ENCODE measurements at regions not wholly inside any gene's neighbourhood (a gene's known extent, or its start where the extent isn't known, plus 50 kb on each side); places are given as distances from the start of the nearest gene placed in this dataset.
"Not testable (repeated sequence)": the region's sequence is repeated elsewhere in the genome, so short reads cannot be mapped to it uniquely, and the experiment has no call there.

DNA sequence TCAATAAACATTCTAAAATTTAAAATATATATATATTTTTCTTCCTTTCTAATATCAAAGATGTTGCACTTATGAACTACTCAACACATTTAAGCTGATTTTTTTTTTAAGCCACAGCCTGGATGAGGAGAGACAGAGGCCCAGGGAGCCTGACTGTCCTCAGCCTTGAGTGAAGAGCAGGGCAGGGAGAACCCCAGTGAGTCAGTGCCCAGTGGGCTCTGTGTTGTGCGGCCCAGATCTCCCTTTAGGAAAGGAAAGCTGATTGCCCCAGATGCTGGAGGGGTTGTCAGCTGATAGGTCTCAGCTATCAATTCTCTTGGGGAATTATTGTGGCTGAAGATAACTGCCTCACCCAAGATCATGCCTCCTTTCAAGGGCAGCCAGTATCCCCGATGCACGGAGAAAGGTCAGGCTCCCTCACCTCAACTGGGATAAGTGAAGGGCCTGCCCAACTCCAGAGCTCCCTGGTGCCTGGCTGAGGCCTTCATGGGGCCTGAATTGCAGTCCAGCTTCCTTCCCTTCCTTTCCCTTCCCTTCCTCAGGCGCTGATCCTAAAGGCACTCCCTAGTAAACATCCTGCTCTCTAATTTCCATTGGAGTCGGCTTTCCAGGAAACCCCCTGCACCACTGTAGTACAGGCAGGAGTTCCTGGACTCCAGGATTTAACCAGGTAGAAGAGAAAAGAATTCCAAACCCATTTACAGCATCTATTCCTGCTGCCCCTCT lies 106.9 kb upstream of the ATL2 start:
- no peak for DNase-seq (ENCODE audit: low spot score)

DNA sequence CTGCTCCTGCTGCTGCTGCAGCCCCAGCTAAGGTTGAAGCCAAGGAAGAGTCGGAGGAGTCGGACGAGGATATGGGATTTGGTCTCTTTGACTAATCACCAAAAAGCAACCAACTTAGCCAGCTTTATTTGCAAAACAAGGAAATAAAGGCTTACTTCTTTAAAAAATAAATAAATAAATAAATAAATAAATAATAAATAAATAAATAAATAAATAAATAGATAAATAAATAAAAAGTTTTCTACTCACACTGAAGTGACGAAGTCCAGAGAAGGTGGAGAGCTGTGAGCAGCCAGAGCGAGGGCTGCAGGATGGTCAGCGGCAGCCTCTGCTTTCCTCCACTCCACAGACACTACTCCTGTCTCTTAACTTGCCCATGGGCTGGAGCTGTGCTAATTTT lies 105.6 kb upstream of the ATL2 start:
- not testable (repeated sequence) for DNase-seq (ENCODE audit: low spot score)

DNA sequence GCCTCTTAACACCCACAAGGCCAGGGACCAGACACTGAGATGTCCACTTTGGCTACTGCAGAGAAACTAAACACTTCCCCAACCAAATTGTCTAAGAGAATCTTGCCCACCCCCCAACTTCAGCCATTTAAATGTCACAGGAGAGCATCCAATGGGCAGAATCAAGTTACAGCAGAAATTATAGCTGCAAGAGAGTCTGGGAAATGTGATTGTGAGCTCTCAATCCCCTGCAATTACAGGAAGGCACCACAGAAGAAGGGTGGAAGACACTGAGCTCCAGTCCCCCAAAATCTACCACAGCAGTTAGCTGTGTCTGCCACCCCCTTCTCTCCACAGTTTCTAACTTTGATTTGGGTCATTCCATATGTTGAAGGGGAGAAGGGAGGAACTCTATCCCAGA lies 103.5 kb upstream of the ATL2 start:
- no peak for DNase-seq (ENCODE audit: low spot score)

DNA sequence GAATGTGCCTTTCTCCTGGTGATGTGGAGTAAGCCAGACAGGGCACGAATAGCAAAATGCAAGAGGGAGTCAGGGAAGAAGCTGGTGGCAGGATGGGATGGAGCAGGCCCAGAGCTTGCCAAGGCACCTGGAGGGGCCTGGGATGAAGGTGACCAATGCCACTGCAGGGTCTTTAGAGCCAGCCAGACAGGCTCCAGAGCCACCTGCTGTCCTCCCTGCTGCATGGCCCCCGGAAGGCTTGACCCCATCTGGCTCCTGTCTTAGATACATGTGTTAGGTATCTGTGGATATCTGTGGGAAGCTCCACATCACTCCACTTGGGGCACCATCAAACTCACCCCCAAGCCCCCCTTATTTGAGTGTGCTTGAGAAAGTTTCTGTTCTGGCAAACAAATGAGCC lies 99.9 kb upstream of the ATL2 start:
- DNase-seq (ENCODE audit: low spot score), result no peak

DNA sequence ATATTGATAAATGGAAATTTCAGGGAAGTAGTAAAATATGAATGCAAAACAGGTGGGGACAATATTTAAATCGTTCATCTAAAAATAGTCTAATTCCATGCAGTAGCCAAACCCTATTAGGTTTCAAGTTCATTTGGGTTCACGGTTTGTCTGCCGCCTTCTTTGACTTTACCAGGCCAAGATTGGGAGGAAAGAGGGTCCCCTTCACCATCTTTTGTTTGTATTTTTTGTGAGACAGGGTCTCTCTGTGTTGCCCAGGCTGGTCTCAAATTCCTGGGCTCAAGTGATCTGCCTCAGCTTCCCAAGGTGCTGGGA lies 98.5 kb upstream of the ATL2 start:
- DNase-seq (ENCODE audit: low spot score), result no peak

DNA sequence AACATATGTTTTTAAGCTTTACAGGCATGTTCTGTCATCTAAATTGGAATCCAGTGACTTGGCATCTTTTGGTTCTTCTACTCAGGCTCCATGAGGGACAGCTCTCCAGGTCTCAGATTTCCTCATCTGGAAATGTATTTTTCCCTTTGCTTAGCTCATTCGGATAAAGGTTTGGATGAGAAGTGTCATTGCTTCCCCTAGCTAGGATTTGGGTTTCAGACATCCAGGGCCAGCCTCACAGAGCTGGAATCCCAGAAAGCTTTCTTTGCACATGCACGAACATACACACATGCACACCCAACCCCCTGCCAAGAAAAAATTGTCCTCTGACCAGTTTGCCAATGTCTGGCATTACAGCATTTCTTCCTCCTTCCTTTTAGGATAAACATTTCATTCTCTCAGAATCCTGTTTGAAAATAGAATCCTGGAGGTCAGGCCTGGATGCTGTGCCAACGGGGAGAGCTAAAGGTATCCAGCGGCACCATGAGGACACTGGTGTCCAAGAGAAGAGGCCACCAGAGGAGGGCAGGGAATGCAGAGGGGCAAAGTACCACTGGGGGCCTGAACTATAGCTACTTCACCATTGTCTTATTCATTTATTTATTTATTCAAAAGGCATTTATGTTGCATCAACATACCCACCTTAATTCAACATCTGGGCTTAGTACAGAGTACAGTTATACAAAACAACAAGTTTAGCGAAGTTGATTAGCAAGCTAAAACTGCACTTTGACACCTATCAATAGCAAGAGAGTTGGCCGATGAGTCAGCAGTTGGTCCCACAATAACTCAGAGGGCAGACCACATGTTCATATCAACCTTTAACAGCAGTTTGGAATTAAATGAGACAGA lies 97.9 kb upstream of the ATL2 start:
- DNase-seq (ENCODE audit: low spot score), result no peak

DNA sequence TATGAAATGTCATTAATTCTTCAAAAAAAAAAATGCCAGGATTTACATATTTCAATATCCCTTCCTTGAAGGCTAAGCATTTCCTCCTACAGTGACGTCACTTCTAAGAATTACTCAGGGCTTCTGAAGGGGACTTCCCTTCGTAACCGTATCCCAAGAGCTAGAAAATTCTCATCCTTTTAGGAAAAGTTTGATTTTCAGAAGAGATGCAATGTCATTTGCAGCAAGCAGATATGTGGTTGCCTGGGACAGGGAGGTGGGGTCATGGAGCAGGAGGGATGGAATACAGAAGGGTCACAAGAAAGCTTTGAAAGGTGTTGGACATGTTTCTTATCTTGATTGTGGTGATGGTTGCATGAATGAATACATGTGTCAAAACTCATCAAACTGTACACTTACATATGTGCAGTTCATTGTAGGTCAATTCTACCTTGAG lies 97.0 kb upstream of the ATL2 start:
- no peak for DNase-seq (ENCODE audit: low spot score)

DNA sequence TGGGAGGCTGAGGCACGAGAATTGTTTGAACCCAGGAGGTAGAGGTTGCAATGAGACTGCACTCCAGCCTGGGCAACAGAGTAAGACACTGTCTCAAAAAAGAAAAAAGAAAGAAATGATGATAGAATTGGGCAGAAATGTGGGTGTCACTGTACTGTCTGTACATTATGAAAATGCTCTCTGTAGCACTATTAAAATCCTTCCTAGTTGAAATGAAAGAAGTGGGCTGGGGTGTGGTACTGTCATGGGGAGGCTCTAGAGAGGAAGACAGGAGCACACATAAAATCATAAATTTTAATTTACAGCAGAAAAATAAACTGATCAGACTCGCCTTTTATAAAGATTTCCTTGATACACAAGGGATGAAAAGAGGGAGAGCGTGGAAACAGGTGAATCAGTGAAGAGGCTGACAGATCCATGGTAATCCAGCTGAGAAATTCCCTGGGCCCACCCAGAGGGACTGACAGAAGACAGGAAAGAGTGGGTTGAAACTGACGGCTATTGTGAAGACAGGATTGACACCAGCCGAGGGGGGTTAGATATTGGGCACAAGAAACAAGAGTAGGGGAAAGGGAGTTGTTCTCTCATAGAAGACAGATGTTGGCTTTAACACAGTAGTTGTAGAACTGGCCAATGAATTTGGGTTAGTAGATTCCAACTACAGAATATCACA lies 96.4 kb upstream of the ATL2 start:
- DNase-seq (ENCODE audit: low spot score), result no peak

DNA sequence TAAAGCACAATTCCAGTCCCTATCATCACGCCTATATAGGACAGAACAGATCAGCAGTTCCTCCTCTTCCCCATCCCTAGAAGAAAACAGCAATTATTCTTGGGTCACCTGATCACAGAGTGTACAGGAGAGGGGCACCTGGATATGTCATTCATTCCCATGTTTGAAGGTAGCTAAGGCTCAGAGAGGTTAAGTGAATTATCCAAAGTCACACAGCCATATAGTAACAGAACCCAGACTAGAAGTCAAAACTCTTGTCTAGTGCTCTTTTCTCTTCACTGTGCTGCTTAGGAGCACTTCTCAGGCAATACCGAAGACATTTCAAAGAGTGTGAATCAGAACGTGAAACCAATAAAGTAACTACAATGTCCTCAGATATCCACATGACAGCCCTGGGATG lies 93.0 kb upstream of the ATL2 start:
- DNase-seq (ENCODE audit: low spot score), result no peak

DNA sequence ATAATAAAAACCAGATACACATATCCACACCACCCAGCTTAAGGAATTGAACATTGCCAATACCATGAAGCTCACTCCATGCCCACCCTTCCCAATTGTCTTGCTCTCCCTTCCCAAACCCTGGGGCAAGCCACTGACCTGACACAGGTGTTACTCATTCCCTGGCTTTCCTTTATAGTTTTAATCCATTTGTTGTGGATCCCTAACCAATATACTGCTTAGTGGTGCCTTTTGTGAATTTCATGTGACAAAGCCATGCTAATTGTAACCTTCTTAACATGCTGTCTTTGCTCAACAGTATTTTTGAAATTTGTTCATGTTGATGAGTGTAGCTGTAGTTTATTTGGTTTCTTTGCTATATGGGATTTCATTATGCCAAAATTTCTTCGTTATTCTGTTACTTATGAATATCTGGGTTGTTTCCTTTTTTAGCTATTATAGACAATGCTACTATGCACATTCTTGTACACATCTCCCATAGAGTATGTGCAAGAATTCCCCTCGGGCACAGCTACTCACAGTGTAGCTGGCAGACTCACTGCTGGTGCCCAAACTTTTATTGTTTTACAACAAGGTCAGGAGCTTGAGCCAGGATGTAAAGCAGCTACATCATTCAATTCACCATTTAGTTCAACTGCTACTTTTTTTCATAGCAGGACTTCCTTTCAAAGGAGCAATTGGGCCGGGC lies 90.8 kb upstream of the ATL2 start:
- DNase-seq (ENCODE audit: low spot score), result no peak

DNA sequence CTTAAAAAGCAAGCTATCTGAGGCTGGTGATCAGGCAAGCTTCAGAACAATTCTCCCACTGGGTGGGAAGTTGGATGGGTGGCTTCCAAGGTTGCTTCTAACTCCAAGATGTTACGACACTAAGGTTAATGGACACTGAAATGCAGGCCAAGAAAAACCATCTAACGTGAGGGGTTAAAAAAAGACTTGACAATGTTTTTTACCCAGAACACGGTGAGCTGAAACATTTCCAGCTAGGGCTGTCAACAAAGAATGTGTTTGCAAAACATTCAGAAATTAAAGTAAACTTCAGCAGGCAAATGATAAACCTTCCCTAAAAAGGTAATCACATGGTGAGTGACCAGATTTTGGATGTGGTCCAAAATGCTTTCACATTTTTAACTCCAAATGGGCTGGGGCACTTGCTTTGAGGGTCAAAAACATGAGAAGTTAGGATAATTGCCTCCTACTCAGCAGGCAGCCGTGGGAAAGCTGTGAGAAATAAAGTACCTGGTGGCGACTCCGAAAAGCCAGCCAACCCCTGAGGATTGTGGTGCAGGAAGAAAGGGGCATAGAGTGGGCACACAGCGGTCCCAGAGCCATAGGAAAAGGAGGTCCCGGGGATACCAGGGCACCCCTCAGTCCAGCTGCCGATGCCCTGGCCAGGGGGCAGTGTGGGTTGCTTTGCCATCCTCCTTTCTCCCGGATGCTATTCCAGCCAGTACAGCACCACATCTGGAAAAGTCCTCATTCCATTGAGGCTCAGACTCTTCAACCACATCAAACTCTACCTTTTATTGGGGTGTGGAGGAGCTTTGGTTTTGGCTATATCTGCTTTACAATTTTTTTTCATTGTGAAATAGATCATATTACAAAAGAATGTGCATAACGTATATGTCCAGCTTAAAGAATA lies 90.0 kb upstream of the ATL2 start:
- peak; percentile 65 for DNase-seq (ENCODE audit: low spot score)

DNA sequence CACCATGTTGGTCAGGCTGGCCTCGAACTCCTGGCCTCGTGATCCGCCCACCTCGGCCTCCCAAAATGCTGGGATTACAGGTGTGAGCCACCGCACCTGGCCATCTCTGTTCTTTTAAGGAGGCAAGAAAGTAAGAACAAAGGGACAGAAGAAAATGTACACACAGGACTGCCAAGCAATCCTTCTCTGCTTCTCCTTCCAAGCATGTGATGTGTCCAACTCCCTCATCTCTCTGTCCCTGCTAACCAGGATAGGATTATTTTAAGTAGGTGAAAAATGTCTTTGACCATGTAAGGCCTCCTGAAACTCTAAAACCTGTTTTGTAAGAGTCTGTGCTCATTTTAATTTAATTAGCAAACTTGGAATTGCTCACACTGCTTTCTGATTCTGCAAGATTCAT lies 89.3 kb upstream of the ATL2 start:
- no peak for DNase-seq (ENCODE audit: low spot score)

DNA sequence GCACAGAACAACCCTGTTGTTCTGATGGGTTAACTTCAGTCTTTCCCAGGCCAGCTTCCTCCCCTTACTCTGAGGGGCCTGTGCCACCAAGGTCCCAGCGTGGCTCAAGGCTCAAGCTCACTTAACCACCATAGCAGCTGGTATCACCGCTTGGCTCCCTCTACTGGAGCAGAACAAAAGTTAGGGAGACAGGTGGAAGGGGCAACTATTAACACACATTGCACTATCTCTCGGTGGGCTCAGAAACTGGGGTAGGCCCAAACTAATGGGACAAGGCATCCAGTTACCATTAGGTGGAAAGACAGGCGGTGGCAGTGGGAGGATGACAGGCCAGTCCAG lies 88.7 kb upstream of the ATL2 start:
- DNase-seq (ENCODE audit: low spot score), result no peak

DNA sequence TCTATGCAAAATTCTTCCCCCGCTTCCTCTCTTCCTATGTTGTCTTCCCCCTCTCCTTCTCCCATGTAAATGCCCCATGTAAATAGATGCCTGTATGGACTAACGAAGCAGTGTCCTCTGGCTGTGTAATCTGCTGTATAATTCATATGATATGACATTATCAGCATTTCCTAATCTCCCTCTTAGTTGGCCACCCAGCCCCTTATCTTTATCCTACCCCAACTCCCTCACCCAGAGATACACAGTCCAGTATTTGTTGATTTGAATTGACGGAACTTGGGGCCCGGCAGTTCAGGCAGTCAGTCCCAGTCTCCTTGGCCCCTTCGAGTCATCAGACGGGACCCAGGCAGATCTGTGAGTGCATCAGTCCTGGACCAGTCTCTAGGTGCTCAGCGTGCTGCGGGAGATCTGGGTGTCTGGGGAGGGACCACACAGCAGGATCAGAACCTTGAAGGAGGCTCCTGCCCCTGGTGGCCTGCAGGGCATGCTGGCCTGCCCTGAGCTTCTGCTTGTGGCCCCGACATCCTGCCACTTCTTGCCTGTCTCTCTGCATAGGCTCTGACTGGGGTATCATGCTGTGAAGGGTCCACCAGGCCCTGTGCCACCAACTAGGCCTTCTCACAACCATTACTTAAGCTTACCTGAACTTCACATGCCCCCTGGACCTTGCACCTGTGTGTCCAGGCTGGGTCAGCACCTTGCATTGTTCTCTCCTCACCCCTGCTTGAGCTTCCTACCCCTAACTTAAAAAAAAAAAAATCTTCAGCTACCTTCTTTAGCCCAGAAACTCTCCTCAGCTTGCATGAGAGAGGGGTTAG lies 88.1 kb upstream of the ATL2 start:
- DNase-seq (ENCODE audit: low spot score), result no peak

DNA sequence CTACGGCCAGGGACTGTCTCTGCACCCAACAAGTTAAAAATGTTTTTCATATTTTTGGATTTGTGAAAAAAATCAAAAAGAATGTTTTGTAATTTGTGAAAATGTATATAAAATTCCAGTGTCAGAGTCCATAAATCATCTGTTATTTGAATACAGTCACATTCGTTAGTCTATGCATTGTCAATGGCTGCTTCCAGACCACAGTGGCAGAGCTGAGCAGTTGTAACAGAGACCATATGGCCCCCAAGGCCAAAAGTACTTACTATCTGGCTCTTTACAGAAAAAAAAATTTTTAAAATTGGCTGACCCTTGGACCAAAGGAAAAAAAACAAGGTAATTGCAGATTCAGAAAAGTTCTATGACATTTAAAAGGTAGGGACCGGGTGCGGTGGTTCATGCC lies 86.7 kb upstream of the ATL2 start:
- DNase-seq (ENCODE audit: low spot score), result no peak

DNA sequence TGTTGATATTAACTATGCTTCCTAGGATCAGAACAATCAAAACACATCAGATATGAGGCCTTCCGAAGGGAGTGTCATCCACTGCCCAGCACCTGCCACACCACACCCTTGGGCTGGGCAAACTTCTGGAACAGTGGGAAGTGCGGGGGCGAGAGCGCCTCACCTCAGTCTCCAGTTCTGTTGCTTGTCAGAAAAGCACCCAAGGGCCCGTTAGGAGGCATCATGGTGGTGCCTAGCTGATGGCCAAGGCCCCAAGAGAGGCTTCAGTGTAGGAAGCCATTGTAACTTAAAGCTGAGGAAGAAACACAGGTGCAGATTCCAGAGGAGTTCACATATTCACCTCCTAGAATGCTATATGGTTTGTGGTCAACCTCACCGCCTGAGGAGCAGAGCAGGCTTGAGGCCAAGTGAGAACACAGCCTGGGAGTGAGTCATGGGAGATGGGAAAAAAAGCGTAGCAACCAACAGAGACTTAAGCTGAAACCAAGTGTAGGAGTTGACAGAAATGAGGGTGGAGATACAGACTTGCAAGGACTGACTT lies 85.1 kb upstream of the ATL2 start:
- no peak for DNase-seq (ENCODE audit: low spot score)

DNA sequence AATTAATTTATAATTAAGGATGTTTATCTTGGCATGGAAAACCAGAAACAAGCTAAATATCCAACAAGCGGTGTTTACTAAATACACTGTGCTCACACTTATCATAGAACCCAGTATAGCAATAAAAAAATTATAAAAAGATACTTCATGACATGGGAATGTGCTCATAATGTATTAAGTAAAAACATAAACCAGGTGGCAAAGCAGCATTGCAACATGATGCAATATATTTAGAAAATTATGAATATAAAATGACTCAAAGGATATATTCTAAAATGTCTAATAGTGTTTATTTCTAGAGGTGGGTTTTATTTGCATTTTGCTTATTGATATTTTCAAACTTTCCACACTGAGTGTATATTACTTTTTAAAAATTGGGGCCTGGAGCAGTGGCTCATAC lies 84.4 kb upstream of the ATL2 start:
- no peak for DNase-seq (ENCODE audit: low spot score)

DNA sequence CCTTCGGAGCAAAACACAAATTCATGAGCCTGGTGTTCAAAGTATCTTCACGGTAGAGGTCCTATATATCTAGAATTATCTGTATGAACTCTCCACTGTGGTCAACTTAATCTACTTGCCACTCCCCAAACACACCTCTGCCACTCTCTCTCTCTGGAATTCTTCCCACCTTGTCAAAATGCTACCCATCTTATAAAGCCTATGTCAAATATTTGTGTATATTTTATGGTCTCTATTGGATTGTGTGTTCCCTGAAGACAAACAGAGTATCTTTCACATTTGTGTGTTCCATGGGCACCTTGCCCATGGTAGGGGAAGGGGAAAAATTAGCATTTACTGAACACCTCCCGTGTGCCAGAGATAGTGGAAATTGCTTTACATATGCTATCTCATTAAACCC lies 83.2 kb upstream of the ATL2 start:
- DNase-seq (ENCODE audit: low spot score), result no peak

DNA sequence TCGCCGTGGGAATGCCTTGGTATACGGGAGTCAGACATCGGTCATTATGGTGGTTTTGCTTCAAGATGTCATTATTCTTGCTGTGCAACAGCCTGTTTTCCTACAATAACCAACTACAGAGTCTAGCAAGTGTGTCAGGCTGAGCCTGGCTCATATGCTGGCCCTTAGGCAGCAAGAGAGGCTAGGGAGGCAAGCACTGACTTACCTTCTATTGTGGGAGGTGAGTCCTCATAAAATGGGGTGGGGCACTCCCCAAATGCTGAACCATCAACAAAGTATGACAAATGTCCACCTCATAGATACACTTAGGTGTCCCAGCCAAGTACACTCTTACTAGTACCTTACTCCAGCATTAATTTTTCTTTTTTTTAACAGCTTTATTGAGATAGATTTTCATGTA lies 77.0 kb upstream of the ATL2 start:
- no peak for DNase-seq (ENCODE audit: low spot score)

DNA sequence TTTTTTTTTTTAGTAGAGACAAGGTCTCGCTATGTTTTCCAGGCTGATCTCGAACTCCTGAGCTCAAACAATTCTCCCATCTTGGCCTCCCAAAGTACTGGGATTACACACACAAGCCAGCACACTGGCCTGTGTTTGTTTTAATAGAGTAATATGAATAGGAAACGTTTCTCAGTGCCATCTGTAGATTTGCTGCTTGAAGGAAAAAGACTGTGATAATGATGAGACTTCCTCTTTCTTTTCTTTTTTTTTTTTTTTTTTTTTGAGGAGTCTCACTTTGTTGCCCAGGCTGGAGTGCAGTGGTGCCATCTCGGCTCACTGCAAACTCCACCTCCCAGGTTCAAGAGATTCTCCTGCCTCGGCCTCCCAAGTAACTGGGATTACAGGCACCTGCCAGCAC lies 74.7 kb upstream of the ATL2 start:
- DNase-seq (ENCODE audit: low spot score), result not testable (repeated sequence)

All from ureter (tissue), 1 donor.